ENCODE measurements at regions not wholly inside any gene's neighbourhood (a gene's known extent, or its start where the extent isn't known, plus 50 kb on each side); places are given as distances from the start of the nearest gene placed in this dataset.
A peak's percentile ranks its signal among the peaks of the same experiment; 100 is the strongest.

DNA sequence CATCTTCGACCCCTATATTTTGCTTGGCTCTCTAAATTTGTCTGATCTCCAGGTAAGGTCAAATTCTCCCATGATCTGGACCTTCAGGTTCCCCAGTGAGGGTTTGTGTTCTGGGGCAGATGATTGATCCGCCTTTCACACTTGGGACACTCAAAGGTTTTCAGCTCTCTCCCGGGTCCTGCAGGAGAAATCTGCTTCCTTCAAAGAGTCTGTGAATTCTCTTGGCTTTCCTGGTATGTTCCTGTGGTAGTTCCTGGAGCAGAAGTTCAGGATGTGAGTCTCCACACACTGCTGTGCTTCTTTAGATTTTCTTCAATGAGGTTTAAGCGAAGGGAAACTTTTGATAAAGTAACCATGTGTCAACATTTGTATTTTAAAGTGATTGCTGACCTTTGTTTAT lies 318.0 kb downstream of the TAF11L14 start:
- no peaks in the 10 kb centered on the region for H3K27me3 ChIP-seq (ENCODE audit: insufficient read depth, low read length)
- H2AFZ ChIP-seq (ENCODE audit: insufficient read depth, low read length, poor library complexity): peak overlapping the region; percentile 17
- H3K4me3 ChIP-seq (ENCODE audit: low read depth, low read length): no peak overlapping the region
- H4K12ac ChIP-seq (ENCODE audit: low read depth, low read length): peak overlapping the region; percentile 36
- no peak for DNase-seq
- no peak overlapping the region for H4K8ac ChIP-seq (ENCODE audit: low read depth, low read length)
- no peak overlapping the region for H2AK5ac ChIP-seq (ENCODE audit: low read length)
- no peaks in the 10 kb centered on the region for H3K36me3 ChIP-seq (ENCODE audit: control insufficient read depth in 1 of 2, insufficient read depth in 2 of 2, low read length in 2 of 2)
- H2BK5ac ChIP-seq (ENCODE audit: low read depth, low read length, poor library complexity): no peak overlapping the region
- peaks cover 2% of the 10 kb centered on the region for H3K79me1 ChIP-seq (ENCODE audit: low read length)
- peaks cover 5 to 11% of the 10 kb centered on the region in 2 experiments for H3K4me1 ChIP-seq (ENCODE audit: control insufficient read depth in 1 of 2, insufficient read depth in 2 of 2, low read length in 2 of 2)
- no peak overlapping the region for H2BK120ac ChIP-seq (ENCODE audit: insufficient read depth, low read length, poor library complexity)
- no peak overlapping the region for H3K9ac ChIP-seq (ENCODE audit: low read length)
- no peak overlapping the region for H3K4ac ChIP-seq (ENCODE audit: low read depth, low read length)
- H3K23ac ChIP-seq (ENCODE audit: low read length): no peak overlapping the region
- H3K79me2 ChIP-seq (ENCODE audit: control insufficient read depth, insufficient read depth, low read length, poor library complexity): no peaks in the 10 kb centered on the region
- H3K4me2 ChIP-seq (ENCODE audit: low read length): no peak overlapping the region
- H2BK12ac ChIP-seq (ENCODE audit: low read length): peak overlapping the region; percentile 44
- H3K27ac ChIP-seq (ENCODE audit: low read depth, low read length): no peak overlapping the region
- WGBS (ENCODE audit: extremely low coverage, insufficient coverage, insufficient read length): no CpG with 5 or more reads among the region's 4 CpGs
- no peak overlapping the region for H3K14ac ChIP-seq (ENCODE audit: low read length)
- H3K9me3 ChIP-seq (ENCODE audit: insufficient read depth, low read depth, low read length): no peaks in the 10 kb centered on the region
- no peak overlapping the region for H3K18ac ChIP-seq (ENCODE audit: low read length)
- H4K91ac ChIP-seq (ENCODE audit: low read depth, low read length): no peak overlapping the region

DNA sequence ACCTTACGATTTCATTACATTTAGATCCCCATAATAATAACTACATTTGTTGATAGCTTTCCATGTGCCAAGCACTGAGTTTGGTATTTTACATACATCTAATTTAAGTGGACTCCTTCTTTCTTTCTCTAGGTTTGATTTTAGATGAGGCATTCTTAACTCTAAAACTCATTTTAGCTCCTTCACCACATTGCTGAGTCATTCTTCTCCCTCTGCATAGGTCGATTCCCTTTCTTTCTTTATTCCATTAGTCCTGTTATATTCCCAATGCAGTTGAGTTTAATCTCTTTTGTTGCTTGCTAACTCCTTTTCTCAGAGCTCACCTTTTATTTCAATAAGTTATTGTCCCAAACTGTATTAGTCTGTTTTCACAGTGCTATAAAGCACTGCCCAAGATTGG lies 329.8 kb downstream of the TAF11L14 start:
- H4K91ac ChIP-seq (ENCODE audit: low read depth, low read length): no peak overlapping the region
- H2BK5ac ChIP-seq (ENCODE audit: low read depth, low read length, poor library complexity): no peak overlapping the region
- H2AFZ ChIP-seq (ENCODE audit: insufficient read depth, low read length, poor library complexity): no peak overlapping the region
- H3K79me1 ChIP-seq (ENCODE audit: low read length): no peaks in the 10 kb centered on the region
- no peaks in the 10 kb centered on the region for H3K4me1 ChIP-seq (ENCODE audit: control insufficient read depth in 1 of 2, insufficient read depth in 2 of 2, low read length in 2 of 2)
- H4K8ac ChIP-seq (ENCODE audit: low read depth, low read length): no peak overlapping the region
- H3K27ac ChIP-seq (ENCODE audit: low read depth, low read length): no peak overlapping the region
- no peak overlapping the region for H3K4ac ChIP-seq (ENCODE audit: low read depth, low read length)
- no peak for DNase-seq
- H2BK12ac ChIP-seq (ENCODE audit: low read length): no peak overlapping the region
- no peaks in the 10 kb centered on the region for H3K27me3 ChIP-seq (ENCODE audit: insufficient read depth, low read length)
- H3K9me3 ChIP-seq (ENCODE audit: insufficient read depth, low read depth, low read length): peaks cover 2% of the 10 kb centered on the region
- no peaks in the 10 kb centered on the region for H3K36me3 ChIP-seq (ENCODE audit: control insufficient read depth in 1 of 2, insufficient read depth in 2 of 2, low read length in 2 of 2)
- H3K14ac ChIP-seq (ENCODE audit: low read length): no peak overlapping the region
- H3K18ac ChIP-seq (ENCODE audit: low read length): no peak overlapping the region
- H3K4me2 ChIP-seq (ENCODE audit: low read length): no peak overlapping the region
- no peak overlapping the region for H3K9ac ChIP-seq (ENCODE audit: low read length)
- no peak overlapping the region for H3K23ac ChIP-seq (ENCODE audit: low read length)
- H4K12ac ChIP-seq (ENCODE audit: low read depth, low read length): no peak overlapping the region
- WGBS (ENCODE audit: extremely low coverage, insufficient coverage, insufficient read length): no CpG with 5 or more reads among the region's 2 CpGs
- no peak overlapping the region for H2BK120ac ChIP-seq (ENCODE audit: insufficient read depth, low read length, poor library complexity)
- no peaks in the 10 kb centered on the region for H3K79me2 ChIP-seq (ENCODE audit: control insufficient read depth, insufficient read depth, low read length, poor library complexity)
- H2AK5ac ChIP-seq (ENCODE audit: low read length): no peak overlapping the region
- H3K4me3 ChIP-seq (ENCODE audit: low read depth, low read length): no peak overlapping the region

DNA sequence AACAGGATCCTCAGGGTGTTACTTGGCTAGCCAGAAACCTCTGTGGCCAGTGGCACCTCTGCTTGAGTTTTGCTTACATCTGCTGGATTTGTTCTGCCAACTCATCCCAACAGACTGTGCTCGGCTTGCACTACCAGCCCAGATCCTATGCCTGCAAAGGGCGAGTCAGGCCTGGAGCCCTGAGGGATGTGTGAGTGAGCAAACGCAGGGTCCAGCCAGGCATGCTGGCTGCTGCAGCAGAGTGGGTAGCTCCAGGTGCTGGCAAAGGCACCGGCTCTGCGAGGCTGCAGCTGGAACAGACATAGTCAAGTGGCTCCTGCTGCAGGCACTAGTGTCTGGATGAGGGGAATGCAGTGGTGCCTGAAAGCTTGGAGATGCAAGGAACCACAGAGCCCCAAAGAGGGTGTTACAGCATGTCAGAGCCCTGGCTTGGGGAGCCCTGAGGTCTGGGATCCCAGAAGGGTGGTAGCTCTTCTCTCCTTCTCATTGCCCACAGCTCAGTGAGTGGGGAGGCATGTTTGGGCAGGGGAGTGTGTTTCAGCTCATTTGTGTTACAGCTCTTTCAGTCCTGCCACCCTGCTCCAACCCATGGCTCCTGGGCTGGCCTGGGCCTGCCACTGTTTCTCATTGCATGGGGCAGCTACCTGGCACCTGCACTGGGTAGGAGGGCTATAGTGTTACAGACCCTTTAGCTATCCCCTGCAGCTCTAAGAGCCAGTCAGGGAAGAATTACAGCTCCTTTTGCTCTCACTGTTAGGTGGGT lies 332.6 kb downstream of the TAF11L14 start:
- Histone ChIP-seq H3K79me2 (ENCODE audit: control insufficient read depth, insufficient read depth, low read length, poor library complexity) (no peaks in the 10 kb centered on the region), H3K4me2 (ENCODE audit: low read length) (no peak overlapping the region), H2BK120ac (ENCODE audit: insufficient read depth, low read length, poor library complexity) (no peak overlapping the region), H2BK5ac (ENCODE audit: low read depth, low read length, poor library complexity) (no peak overlapping the region), H3K23ac (ENCODE audit: low read length) (no peak overlapping the region), H3K27ac (ENCODE audit: low read depth, low read length) (no peak overlapping the region), H4K8ac (ENCODE audit: low read depth, low read length) (no peak overlapping the region), H3K14ac (ENCODE audit: low read length) (no peak overlapping the region), H4K91ac (ENCODE audit: low read depth, low read length) (no peak overlapping the region), H4K12ac (ENCODE audit: low read depth, low read length) (no peak overlapping the region), H2AFZ (ENCODE audit: insufficient read depth, low read length, poor library complexity) (no peak overlapping the region), H2AK5ac (ENCODE audit: low read length) (no peak overlapping the region), H3K79me1 (ENCODE audit: low read length) (no peaks in the 10 kb centered on the region), H3K4ac (ENCODE audit: low read depth, low read length) (no peak overlapping the region), H3K9ac (ENCODE audit: low read length) (no peak overlapping the region), H3K27me3 (ENCODE audit: insufficient read depth, low read length) (no peaks in the 10 kb centered on the region), H3K36me3 (ENCODE audit: control insufficient read depth in 1 of 2, insufficient read depth in 2 of 2, low read length in 2 of 2) (no peaks in the 10 kb centered on the region), H3K4me1 (ENCODE audit: control insufficient read depth in 1 of 2, insufficient read depth in 2 of 2, low read length in 2 of 2) (no peaks in the 10 kb centered on the region), H3K18ac (ENCODE audit: low read length) (no peak overlapping the region), H2BK12ac (ENCODE audit: low read length) (no peak overlapping the region), H3K4me3 (ENCODE audit: low read depth, low read length) (no peak overlapping the region), H3K9me3 (ENCODE audit: insufficient read depth, low read depth, low read length) (peaks cover 2% of the 10 kb centered on the region)
- DNase-seq: no peak
- WGBS (ENCODE audit: extremely low coverage, insufficient coverage, insufficient read length): no CpG with 5 or more reads among the region's 5 CpGs

DNA sequence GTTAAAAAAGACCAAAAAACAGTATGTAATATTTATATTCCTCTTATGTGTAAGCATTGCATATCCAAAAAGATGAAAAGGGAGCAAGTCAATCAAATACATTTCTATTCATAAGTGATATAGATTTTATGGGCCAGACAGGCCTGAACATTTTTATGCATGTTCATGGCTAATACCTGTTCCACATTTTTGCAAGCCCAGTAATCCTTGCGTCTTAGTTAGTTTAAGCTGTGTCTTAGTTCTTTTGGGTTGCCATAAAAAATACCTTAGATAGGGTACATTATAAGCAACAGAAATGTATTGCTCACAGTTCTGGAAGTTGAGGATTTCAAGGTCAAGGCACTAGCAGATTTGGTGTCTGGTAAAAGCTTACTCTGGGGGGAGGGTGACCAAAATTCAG lies 342.1 kb downstream of the TAF11L14 start:
- no peak overlapping the region for H3K14ac ChIP-seq (ENCODE audit: low read length)
- no peak overlapping the region for H2AK5ac ChIP-seq (ENCODE audit: low read length)
- H3K4ac ChIP-seq (ENCODE audit: low read depth, low read length): no peak overlapping the region
- no CpG with 5 or more reads among the region's 1 CpG for WGBS (ENCODE audit: extremely low coverage, insufficient coverage, insufficient read length)
- H4K12ac ChIP-seq (ENCODE audit: low read depth, low read length): no peak overlapping the region
- no peak for DNase-seq
- H3K23ac ChIP-seq (ENCODE audit: low read length): no peak overlapping the region
- H3K18ac ChIP-seq (ENCODE audit: low read length): no peak overlapping the region
- no peak overlapping the region for H3K9ac ChIP-seq (ENCODE audit: low read length)
- H3K4me2 ChIP-seq (ENCODE audit: low read length): no peak overlapping the region
- H3K9me3 ChIP-seq (ENCODE audit: insufficient read depth, low read depth, low read length): no peaks in the 10 kb centered on the region
- no peak overlapping the region for H3K27ac ChIP-seq (ENCODE audit: low read depth, low read length)
- H3K4me3 ChIP-seq (ENCODE audit: low read depth, low read length): no peak overlapping the region
- no peaks in the 10 kb centered on the region for H3K36me3 ChIP-seq (ENCODE audit: control insufficient read depth in 1 of 2, insufficient read depth in 2 of 2, low read length in 2 of 2)
- H3K4me1 ChIP-seq (ENCODE audit: control insufficient read depth in 1 of 2, insufficient read depth in 2 of 2, low read length in 2 of 2): no peaks in the 10 kb centered on the region
- no peak overlapping the region for H2AFZ ChIP-seq (ENCODE audit: insufficient read depth, low read length, poor library complexity)
- no peak overlapping the region for H2BK120ac ChIP-seq (ENCODE audit: insufficient read depth, low read length, poor library complexity)
- no peaks in the 10 kb centered on the region for H3K27me3 ChIP-seq (ENCODE audit: insufficient read depth, low read length)
- H2BK5ac ChIP-seq (ENCODE audit: low read depth, low read length, poor library complexity): no peak overlapping the region
- H4K8ac ChIP-seq (ENCODE audit: low read depth, low read length): no peak overlapping the region
- H3K79me1 ChIP-seq (ENCODE audit: low read length): no peaks in the 10 kb centered on the region
- no peak overlapping the region for H2BK12ac ChIP-seq (ENCODE audit: low read length)
- no peak overlapping the region for H4K91ac ChIP-seq (ENCODE audit: low read depth, low read length)
- H3K79me2 ChIP-seq (ENCODE audit: control insufficient read depth, insufficient read depth, low read length, poor library complexity): no peaks in the 10 kb centered on the region

Measured in trophoblast cell (in vitro differentiated cells and primary cell).